ENCODE measurements at regions not wholly inside any gene's neighbourhood (a gene's known extent, or its start where the extent isn't known, plus 50 kb on each side); places are given as distances from the start of the nearest gene placed in this dataset.

GRCh38 chr4:148780426-148781005, 338.3 kb upstream of the NR3C2 start:
- no peak for DNase-seq (ENCODE audit: low read depth)

GRCh38 chr4:148779771-148780170, 337.6 kb upstream of the NR3C2 start:
- no peak overlapping the region for H3K4me3 ChIP-seq (ENCODE audit: low read depth, low read length)
- DNase-seq (ENCODE audit: low read depth) = no peak
- TF ChIP-seq CTCF (IDR thresholded peaks at IDR 0.05; ENCODE audit: insufficient read depth, low read length) = no peak

More at GRCh38 chr4:148780426-148781005, 338.3 kb upstream of the NR3C2 start:
- TF ChIP-seq CTCF (IDR thresholded peaks at IDR 0.05; ENCODE audit: insufficient read depth, low read length) = no peak
- H3K4me3 ChIP-seq (ENCODE audit: low read depth, low read length) = no peak overlapping the region

GRCh38 chr4:148778980-148779675, 336.9 kb upstream of the NR3C2 start:
- DNase-seq (ENCODE audit: low read depth) = no peak
- no peak for TF ChIP-seq CTCF (IDR thresholded peaks at IDR 0.05; ENCODE audit: insufficient read depth, low read length)
- H3K4me3 ChIP-seq (ENCODE audit: low read depth, low read length) = no peak overlapping the region

- H3K4me3 ChIP-seq (ENCODE audit: low read depth, low read length) = peak overlapping the region; percentile 16
- DNase-seq (ENCODE audit: low read depth) = peak; percentile 70
- no peak for TF ChIP-seq CTCF (IDR thresholded peaks at IDR 0.05; ENCODE audit: insufficient read depth, low read length)
Observed at GRCh38 chr4:148776941-148777340, 334.7 kb upstream of the NR3C2 start.

- no peak for TF ChIP-seq CTCF (IDR thresholded peaks at IDR 0.05; ENCODE audit: insufficient read depth, low read length)
- no peak for DNase-seq (ENCODE audit: low read depth)
Observed at GRCh38 chr4:148774134-148774533, 331.9 kb upstream of the NR3C2 start.

GRCh38 chr4:148773313-148773712, 331.1 kb upstream of the NR3C2 start:
- no peak for TF ChIP-seq CTCF (IDR thresholded peaks at IDR 0.05; ENCODE audit: insufficient read depth, low read length)
- DNase-seq (ENCODE audit: low read depth) = no peak
- no peak overlapping the region for H3K4me3 ChIP-seq (ENCODE audit: low read depth, low read length)

More at GRCh38 chr4:148774134-148774533, 331.9 kb upstream of the NR3C2 start:
- no peak overlapping the region for H3K4me3 ChIP-seq (ENCODE audit: low read depth, low read length)

All from fibroblast of the aortic adventitia (primary cell).